ENCODE measurements at regions not wholly inside any gene's neighbourhood (a gene's known extent, or its start where the extent isn't known, plus 50 kb on each side); places are given as distances from the start of the nearest gene placed in this dataset.
A peak's percentile ranks its signal among the peaks of the same experiment; 100 is the strongest.

- WGBS, 2 donors, result 58 to 62% methylated on average over 2 of the region's 2 CpGs
- no peak overlapping the region for H3K4me3 ChIP-seq (ENCODE audit: low read depth, poor library complexity, severe bottlenecking)
- peak in 1 of 2 donors; percentile 34 for DNase-seq (ENCODE audit: low spot score in 2 of 2)
- intact Hi-C loops (cut with DNase I; ENCODE audit: low total_unique reads), result no loop called here
- TF ChIP-seq, protein P1, sequence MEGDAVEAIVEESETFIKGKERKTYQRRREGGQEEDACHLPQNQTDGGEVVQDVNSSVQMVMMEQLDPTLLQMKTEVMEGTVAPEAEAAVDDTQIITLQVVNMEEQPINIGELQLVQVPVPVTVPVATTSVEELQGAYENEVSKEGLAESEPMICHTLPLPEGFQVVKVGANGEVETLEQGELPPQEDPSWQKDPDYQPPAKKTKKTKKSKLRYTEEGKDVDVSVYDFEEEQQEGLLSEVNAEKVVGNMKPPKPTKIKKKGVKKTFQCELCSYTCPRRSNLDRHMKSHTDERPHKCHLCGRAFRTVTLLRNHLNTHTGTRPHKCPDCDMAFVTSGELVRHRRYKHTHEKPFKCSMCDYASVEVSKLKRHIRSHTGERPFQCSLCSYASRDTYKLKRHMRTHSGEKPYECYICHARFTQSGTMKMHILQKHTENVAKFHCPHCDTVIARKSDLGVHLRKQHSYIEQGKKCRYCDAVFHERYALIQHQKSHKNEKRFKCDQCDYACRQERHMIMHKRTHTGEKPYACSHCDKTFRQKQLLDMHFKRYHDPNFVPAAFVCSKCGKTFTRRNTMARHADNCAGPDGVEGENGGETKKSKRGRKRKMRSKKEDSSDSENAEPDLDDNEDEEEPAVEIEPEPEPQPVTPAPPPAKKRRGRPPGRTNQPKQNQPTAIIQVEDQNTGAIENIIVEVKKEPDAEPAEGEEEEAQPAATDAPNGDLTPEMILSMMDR (IDR thresholded peaks at IDR 0.05), result no peak
- TF ChIP-seq POLR2A (IDR thresholded peaks at IDR 0.05), result no peak
Measured at GRCh38 chr2:128799730-128800129, 481.1 kb upstream of the HS6ST1 start.

- DNase-seq (ENCODE audit: low spot score in 2 of 2), result no peak
- H3K4me3 ChIP-seq (ENCODE audit: low read depth, poor library complexity, severe bottlenecking), result no peak overlapping the region
- 37 to 48% methylated on average over 1 of the region's 1 CpG for WGBS, 2 donors
- TF ChIP-seq, protein P1 (IDR thresholded peaks at IDR 0.05), result no peak
- TF ChIP-seq POLR2A (IDR thresholded peaks at IDR 0.05), result no peak
- intact Hi-C loops (cut with DNase I; ENCODE audit: low total_unique reads), result no loop called here
Measured at GRCh38 chr2:128801576-128801975, 482.9 kb upstream of the HS6ST1 start.

DNA sequence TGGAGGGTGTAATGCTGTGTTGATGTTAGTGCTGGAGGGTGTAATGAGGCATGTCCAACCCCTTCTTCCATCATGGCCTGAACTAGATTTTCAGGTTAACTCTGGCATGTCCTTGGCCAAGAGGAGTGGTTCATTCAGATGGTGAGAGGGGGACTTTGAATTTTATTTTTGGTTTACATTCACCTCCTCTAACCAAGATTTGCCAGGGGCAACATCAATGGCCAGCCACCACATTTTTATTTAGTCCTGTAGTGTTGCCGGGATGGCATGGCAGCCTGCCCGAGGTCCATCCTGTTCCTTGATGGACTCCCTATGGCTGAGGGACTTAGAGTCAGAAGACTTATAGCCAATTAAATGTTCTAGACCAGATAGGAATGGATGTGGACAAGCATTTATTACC, 484.6 kb upstream of the HS6ST1 start:
- intact Hi-C loops (cut with DNase I; ENCODE audit: low total_unique reads), result no loop called here
- DNase-seq (ENCODE audit: low spot score in 2 of 2), result peak in 1 of 2 donors; percentile 9
- H3K4me3 ChIP-seq (ENCODE audit: low read depth, poor library complexity, severe bottlenecking), result no peak overlapping the region
- WGBS, 2 donors, result 85 to 90% methylated on average over 2 of the region's 2 CpGs
- TF ChIP-seq, protein P1 (IDR thresholded peaks at IDR 0.05), result no peak
- no peak for TF ChIP-seq POLR2A (IDR thresholded peaks at IDR 0.05)

GRCh38 chr2:128805237-128805636, 486.6 kb upstream of the HS6ST1 start:
- DNase-seq (ENCODE audit: low spot score in 2 of 2), result peak in 1 of 2 donors; percentile 17
- intact Hi-C loops (cut with DNase I; ENCODE audit: low total_unique reads), result no loop called here
- no peak overlapping the region for H3K4me3 ChIP-seq (ENCODE audit: low read depth, poor library complexity, severe bottlenecking)
- no peak for TF ChIP-seq POLR2A (IDR thresholded peaks at IDR 0.05)
- TF ChIP-seq, protein P1 (IDR thresholded peaks at IDR 0.05), result no peak
- WGBS, 2 donors, result 47 to 52% methylated on average over 2 of the region's 2 CpGs

GRCh38 chr2:128805918-128806317, 487.2 kb upstream of the HS6ST1 start:
- intact Hi-C loops (cut with DNase I; ENCODE audit: low total_unique reads), result no loop called here
- DNase-seq (ENCODE audit: low spot score in 2 of 2), result no peak
- 87 to 94% methylated on average over 2 of the region's 2 CpGs for WGBS, 2 donors
- no peak overlapping the region for H3K4me3 ChIP-seq (ENCODE audit: low read depth, poor library complexity, severe bottlenecking)
- TF ChIP-seq POLR2A (IDR thresholded peaks at IDR 0.05), result no peak
- TF ChIP-seq, protein P1 (IDR thresholded peaks at IDR 0.05), result no peak

- H3K4me3 ChIP-seq (ENCODE audit: low read depth, poor library complexity, severe bottlenecking), result no peak overlapping the region
- TF ChIP-seq POLR2A (IDR thresholded peaks at IDR 0.05), result no peak
- TF ChIP-seq, protein P1 (IDR thresholded peaks at IDR 0.05), result no peak
- DNase-seq (ENCODE audit: low spot score in 2 of 2), result no peak
- intact Hi-C loops (cut with DNase I; ENCODE audit: low total_unique reads), result no loop called here
- 90 to 100% methylated on average over 1 of the region's 1 CpG for WGBS, 2 donors
Measured at GRCh38 chr2:128807317-128807716, 488.6 kb upstream of the HS6ST1 start.

Data from lower leg skin (tissue), 4 donors.